H1 (cell line): ENCODE measurements at regions not wholly inside any gene's neighbourhood (a gene's known extent, or its start where the extent isn't known, plus 50 kb on each side); places are given as distances from the start of the nearest gene placed in this dataset.

Experiments used
- CTCF ChIA-PET: fragments of 300-600 bp; sonication (Branson Sonifier 250); formaldehyde crosslinking; loops from one replicate; lab custom pipeline; 2021; ENCODE audit not compliant: partially characterized antibody; lab: Charles Lee
- POLR2A ChIA-PET: fragments of 300-600 bp; sonication (Branson Sonifier 250); formaldehyde crosslinking; loops from one replicate; lab custom pipeline; 2021; ENCODE audit warnings: inconsistent platforms; ENCODE audit not compliant: partially characterized antibody; lab: Charles Lee
- DNase-seq, 2 experiments: peaks; one replicate each; pipeline versions ENCODE4 v3.0.0 to v3.0.0-alpha.2; 2010 to 2022; ENCODE audit warnings: low spot score in 2 of 2, low read depth in 1 of 2, mixed read lengths in 1 of 2
- FAIRE-seq: peaks from 2 replicates; lab custom pipeline; 2011; peaks lifted over from hg19 to GRCh38; lab: Jason Lieb, UNC
- H2AFZ ChIP-seq: 2 replicates; pipeline ENCODE4 v1.8.1; 2012; ENCODE audit warnings: low read length, inconsistent platforms
- H2AK5ac ChIP-seq: 2 replicates; pipeline ENCODE4 v1.6.1; 2013; ENCODE audit warnings: low read depth, low read length
- H2BK120ac ChIP-seq: replicated peaks from 2 replicates; pipeline ENCODE3; 2013; ENCODE audit warnings: low read depth, low read length, inconsistent platforms
- H2BK12ac ChIP-seq: 2 replicates; pipeline ENCODE4 v1.6.1; 2013; ENCODE audit warnings: low read depth, low read length
- H2BK15ac ChIP-seq: 2 replicates; pipeline ENCODE4 v1.6.1; 2013; ENCODE audit warnings: low read length
- H2BK20ac ChIP-seq: 2 replicates; pipeline ENCODE4 v1.6.1; 2013; ENCODE audit warnings: low read length
- H2BK5ac ChIP-seq: 2 replicates; pipeline ENCODE4 v1.6.1; 2013; ENCODE audit warnings: low read depth, low read length
- H3K14ac ChIP-seq: 2 replicates; pipeline ENCODE4 v1.6.1; 2013; ENCODE audit warnings: inconsistent platforms; ENCODE audit not compliant: insufficient read length
- H3K18ac ChIP-seq: 2 replicates; pipeline ENCODE4 v1.6.1; 2013; ENCODE audit warnings: low read length; ENCODE audit errors: extremely low read depth
- H3K23ac ChIP-seq: 2 replicates; pipeline ENCODE4 v1.6.1; 2013; ENCODE audit warnings: inconsistent platforms; ENCODE audit not compliant: insufficient read length
- H3K23me2 ChIP-seq: 2 replicates; pipeline ENCODE4 v1.6.1; 2013; ENCODE audit warnings: low read depth, low read length
- H3K27ac ChIP-seq: 2 replicates; pipeline ENCODE4 v1.6.1; 2011; ENCODE audit warnings: low read depth, low read length, inconsistent platforms
- H3K27me3 ChIP-seq, 4 experiments: replicated peaks in 1 of 4; 1 replicate in 1 of 4; 2 replicates in 3 of 4; pipeline versions ENCODE4 v1.6.1 to v1.8.1; 2011 to 2013; ENCODE audit warnings: low read length in 3 of 4, mild to moderate bottlenecking in 3 of 4, inconsistent platforms in 2 of 4, mixed read lengths in 2 of 4, moderate library complexity in 1 of 4; ENCODE audit not compliant: control insufficient read depth in 3 of 4, insufficient read depth in 3 of 4; ENCODE audit errors: extremely low read depth in 1 of 4
- H3K36me3 ChIP-seq, 4 experiments: 2 replicates each; pipeline versions ENCODE4 v1.6.1 to v1.8.1; 2011 to 2013; ENCODE audit warnings: mild to moderate bottlenecking in 4 of 4, low read length in 3 of 4, moderate library complexity in 2 of 4, control low read depth in 1 of 4, inconsistent platforms in 1 of 4; ENCODE audit not compliant: insufficient read depth in 4 of 4, control insufficient read depth in 2 of 4
- H3K4ac ChIP-seq: replicated peaks from 2 replicates; pipeline ENCODE3; 2013; ENCODE audit warnings: low read length, low read depth, mixed read lengths, inconsistent platforms; ENCODE audit not compliant: insufficient read length
- H3K4me1 ChIP-seq, 4 experiments: replicated peaks in 1 of 4; 1 replicate in 1 of 4; 2 replicates in 3 of 4; pipeline versions ENCODE4 v1.6.1 to v1.8.1; 2011 to 2013; ENCODE audit warnings: low read length in 3 of 4, inconsistent platforms in 2 of 4, mixed read lengths in 1 of 4; ENCODE audit not compliant: insufficient read depth in 4 of 4, control insufficient read depth in 3 of 4
- H3K4me2 ChIP-seq, 2 experiments: 2 replicates each; pipeline versions ENCODE4 v1.6.1 to v1.8.1; 2011 to 2013; ENCODE audit warnings: low read depth in 2 of 2, low read length in 2 of 2, control low read depth in 1 of 2, inconsistent platforms in 1 of 2, mild to moderate bottlenecking in 1 of 2; ENCODE audit not compliant: insufficient read depth in 1 of 2
- H3K4me3 ChIP-seq, 4 experiments: fragments of 200-600, 300-600 bp in 1 of 4; sonication (generic), shearing (Covaris generic), sonication (Bioruptor Twin) in 1 of 4; 2 replicates each; pipeline versions ENCODE4 v1.5.1 to v1.8.1; 2011 to 2016; ENCODE audit warnings: low read length in 4 of 4, low read depth in 3 of 4, control low read depth in 2 of 4, inconsistent platforms in 2 of 4, mild to moderate bottlenecking in 2 of 4, mixed read lengths in 1 of 4, moderate library complexity in 1 of 4; ENCODE audit not compliant: insufficient read depth in 2 of 4; ENCODE audit errors: extremely low read depth in 1 of 4
- H3K56ac ChIP-seq: replicated peaks from 2 replicates; pipeline ENCODE3; 2013; ENCODE audit warnings: low read depth, mild to moderate bottlenecking, mixed read lengths, low read length, inconsistent platforms; ENCODE audit not compliant: insufficient read length
- H3K79me1 ChIP-seq: 2 replicates; pipeline ENCODE4 v1.6.1; 2013; ENCODE audit warnings: low read depth, low read length, control low read depth
- H3K79me2 ChIP-seq, 2 experiments: 2 replicates each; pipeline versions ENCODE4 v1.6.1 to v1.8.1; 2012 to 2013; ENCODE audit warnings: low read length in 2 of 2, mild to moderate bottlenecking in 2 of 2, inconsistent platforms in 1 of 2; ENCODE audit not compliant: insufficient read depth in 2 of 2, control insufficient read depth in 1 of 2
- H3K9ac ChIP-seq, 4 experiments: replicated peaks in 1 of 4; 1 replicate in 1 of 4; 2 replicates in 3 of 4; pipeline versions ENCODE4 v1.6.1 to v1.8.1; 2011 to 2013; ENCODE audit warnings: low read depth in 3 of 4, low read length in 3 of 4, control low read depth in 2 of 4, mild to moderate bottlenecking in 2 of 4, moderate library complexity in 2 of 4, inconsistent platforms in 1 of 4; ENCODE audit errors: extremely low read depth in 1 of 4
- H3K9me3 ChIP-seq, 2 experiments: 2 replicates each; pipeline versions ENCODE4 v1.6.1 to v1.8.1; 2012 to 2013; ENCODE audit warnings: mild to moderate bottlenecking in 2 of 2, moderate library complexity in 2 of 2, control low read depth in 1 of 2, inconsistent platforms in 1 of 2, low read depth in 1 of 2, low read length in 1 of 2, mixed read lengths in 1 of 2; ENCODE audit not compliant: insufficient read depth in 2 of 2
- H4K20me1 ChIP-seq, 2 experiments: replicated peaks in 1 of 2; 2 replicates each; pipeline versions ENCODE3 to v1.8.1; 2011 to 2013; ENCODE audit warnings: inconsistent platforms in 2 of 2, low read length in 2 of 2, mild to moderate bottlenecking in 1 of 2; ENCODE audit not compliant: insufficient read depth in 2 of 2, control insufficient read depth in 1 of 2
- H4K5ac ChIP-seq: 2 replicates; pipeline ENCODE4 v1.6.1; 2013; ENCODE audit warnings: low read length, low read depth, mixed read lengths, inconsistent platforms; ENCODE audit not compliant: insufficient read length
- H4K8ac ChIP-seq: 2 replicates; pipeline ENCODE4 v1.8.0; 2013; ENCODE audit warnings: mild to moderate bottlenecking, moderate library complexity, low read length, inconsistent platforms; ENCODE audit not compliant: insufficient read depth; ENCODE audit errors: extremely low read depth
- H4K91ac ChIP-seq: replicated peaks from 2 replicates; pipeline ENCODE3; 2013; ENCODE audit warnings: low read length, mixed read lengths, inconsistent platforms; ENCODE audit not compliant: insufficient read length
- ASH2L ChIP-seq: fragments of 200-600, 300-600 bp; sonication (generic); IDR thresholded peaks from one replicate; pipeline ENCODE4 v1.7.1; 2017; ENCODE audit warnings: low read length
- CTBP2 ChIP-seq: IDR thresholded peaks from 2 replicates; pipeline ENCODE4 v1.7.0; 2011; ENCODE audit warnings: borderline replicate concordance, mild to moderate bottlenecking, moderate library complexity, mixed read lengths, low read length; ENCODE audit not compliant: insufficient read depth, insufficient read length
- EGR1 ChIP-seq: IDR thresholded peaks from 2 replicates; pipeline ENCODE4 v1.6.1; 2011; ENCODE audit warnings: low read depth, low read length, borderline replicate concordance
- GTF2F1 ChIP-seq: IDR thresholded peaks from 2 replicates; pipeline ENCODE4 v1.6.1; 2012; ENCODE audit warnings: low read depth, low read length, improper control_type of control experiment, borderline replicate concordance
- HDAC6 ChIP-seq: IDR thresholded peaks from one replicate; pipeline ENCODE4 v1.7.1; 2012; ENCODE audit warnings: low read depth, mild to moderate bottlenecking, inconsistent platforms, low read length, moderate library complexity
- PHF8 ChIP-seq: fragments of 200-600 bp; sonication (generic); conservative IDR thresholded peaks from 2 replicates; pipeline ENCODE4 v1.7.1; 2012; ENCODE audit warnings: low read depth, mild to moderate bottlenecking, inconsistent platforms, low read length, moderate library complexity
- RAD21 ChIP-seq, 2 experiments: IDR thresholded peaks in 1 of 2; conservative IDR thresholded peaks in 1 of 2; 2 replicates each; pipeline ENCODE4 v1.6.1; 2011; ENCODE audit warnings: low read depth in 2 of 2, low read length in 2 of 2, improper control_type of control experiment in 1 of 2, inconsistent platforms in 1 of 2, mild to moderate bottlenecking in 1 of 2, moderate library complexity in 1 of 2
- SIRT6 ChIP-seq: IDR thresholded peaks from one replicate; pipeline ENCODE4 v1.7.1; 2012; ENCODE audit warnings: low read length, inconsistent platforms
- SP2 ChIP-seq: IDR thresholded peaks from 2 replicates; pipeline ENCODE4 v1.6.1; 2012; ENCODE audit warnings: mild to moderate bottlenecking, low read length, inconsistent platforms
- TBP ChIP-seq: IDR thresholded peaks from 2 replicates; pipeline ENCODE4 v1.6.1; 2011; ENCODE audit warnings: low read depth, low read length, improper control_type of control experiment
- TCF12 ChIP-seq: IDR thresholded peaks from 2 replicates; pipeline ENCODE4 v1.6.1; 2011; ENCODE audit warnings: low read depth, mild to moderate bottlenecking, low read length
- WGBS, 2 experiments: shearing (Covaris generic) in 1 of 2; methylation state at CpG; one replicate each; pipeline versions ENCODE4 v1.1.6 to v1.1.7; 2013 to 2015; ENCODE audit warnings: low lambda C conversion rate in 2 of 2, mixed read lengths in 2 of 2, inconsistent platforms in 1 of 2, low coverage in 1 of 2, missing lambda C conversion rate in 1 of 2; ENCODE audit not compliant: insufficient replicate concordance in 2 of 2, insufficient coverage in 1 of 2, insufficient read length in 1 of 2; ENCODE audit errors: extremely low coverage in 1 of 2, missing lambda C conversion rate in 1 of 2; 5-methylcytosine and 5-hydroxymethylcytosine counted together

GRCh38 chr14:101237252-101237616, 324.1 kb upstream of the DIO3 start:
- H4K8ac ChIP-seq: no peak overlapping the region
- H3K79me1 ChIP-seq: no peaks in the 10 kb centered on the region
- WGBS, 2 experiments: 91% methylated on average over 9 of the region's 9 CpGs; no CpG with 5 or more reads in 1 of the 2 experiments
- H3K9ac ChIP-seq: no peak overlapping the region
- H3K4ac ChIP-seq: no peak overlapping the region
- H3K36me3 ChIP-seq: no peaks in the 10 kb centered on the region
- no peak overlapping the region for H2BK12ac ChIP-seq
- no peak overlapping the region for H3K4me2 ChIP-seq
- DNase-seq (no peak), FAIRE-seq (no peak)
- H4K20me1 ChIP-seq: peaks cover 0 to 3% of the 10 kb centered on the region in 2 experiments
- H3K27ac ChIP-seq: no peak overlapping the region
- H3K23me2 ChIP-seq: no peaks in the 10 kb centered on the region; the same call in 1 of the 2 replicates
- H3K4me1 ChIP-seq: peaks cover 0 to 6% (median 0%) of the 10 kb centered on the region in 4 experiments; a peak in 3 of 7 replicates
- ChIA-PET CTCF (interaction anchor here (2.3 kb wide), 1 partner anchor 331 kb away, joined by 8 read pairs; no protein-coding TSS in a partner anchor), POLR2A (no interaction called here)
- H3K14ac ChIP-seq: no peak overlapping the region
- no peak overlapping the region for H2AFZ ChIP-seq
- H3K79me2 ChIP-seq: no peaks in the 10 kb centered on the region
- H3K4me3 ChIP-seq: no peak overlapping the region
- H2AK5ac ChIP-seq: no peak overlapping the region
- H2BK120ac ChIP-seq: no peak overlapping the region
- no peak overlapping the region for H3K23ac ChIP-seq
- no peak overlapping the region for H2BK5ac ChIP-seq
- H2BK15ac ChIP-seq: no peak overlapping the region
- H4K91ac ChIP-seq: no peak overlapping the region
- no peak overlapping the region for H3K18ac ChIP-seq
- no peak overlapping the region for H2BK20ac ChIP-seq
- H4K5ac ChIP-seq: no peak overlapping the region
- no peaks in the 10 kb centered on the region; a peak in 1 of 7 replicates for H3K27me3 ChIP-seq
- H3K9me3 ChIP-seq: no peaks in the 10 kb centered on the region
- H3K56ac ChIP-seq: no peak overlapping the region
- no peak for TF ChIP-seq RAD21 (IDR thresholded peaks at IDR 0.05 in 1 of 2, conservative IDR thresholded peaks at IDR 0.05 in 1 of 2; ENCODE audit: low read depth in 2 of 2, low read length in 2 of 2)
- TF ChIP-seq SP2: no peak
- TF ChIP-seq ASH2L: no peak
- TF ChIP-seq SIRT6: no peak
- no peak for TF ChIP-seq GTF2F1
- no peak for TF ChIP-seq EGR1
- TF ChIP-seq CTBP2: no peak
- no peak for TF ChIP-seq TBP
- no peak for TF ChIP-seq PHF8
- TF ChIP-seq HDAC6: no peak
- no peak for TF ChIP-seq TCF12
